ENCODE measurements at regions not wholly inside any gene's neighbourhood (a gene's known extent, or its start where the extent isn't known, plus 50 kb on each side); places are given as distances from the start of the nearest gene placed in this dataset.

GRCh38 chr5:166330036-166330435 is 1961.4 kb upstream of the WWC1 start:
- Histone ChIP-seq H3K27me3 (ENCODE audit: low read depth, low read length) (no peaks in the 10 kb centered on the region), H3K4me3 (ENCODE audit: low read depth in 1 of 2, low read length in 2 of 2) (no peak overlapping the region), H3K9me3 (ENCODE audit: control insufficient read depth in 1 of 2, low read length in 2 of 2) (no peaks in the 10 kb centered on the region), H3K4me1 (ENCODE audit: control insufficient read depth in 1 of 2, insufficient read depth in 2 of 2, low read length in 2 of 2) (no peaks in the 10 kb centered on the region), H3K36me3 (ENCODE audit: control insufficient read depth in 1 of 2, insufficient read depth in 2 of 2, low read length in 2 of 2) (no peaks in the 10 kb centered on the region), H3K27ac (ENCODE audit: low read length) (no peak overlapping the region)

- Histone ChIP-seq H3K27ac (ENCODE audit: low read length) (no peak overlapping the region), H3K9me3 (ENCODE audit: control insufficient read depth in 1 of 2, low read length in 2 of 2) (no peaks in the 10 kb centered on the region), H3K4me3 (ENCODE audit: low read depth in 1 of 2, low read length in 2 of 2) (no peak overlapping the region), H3K27me3 (ENCODE audit: low read depth, low read length) (no peaks in the 10 kb centered on the region), H3K4me1 (ENCODE audit: control insufficient read depth in 1 of 2, insufficient read depth in 2 of 2, low read length in 2 of 2) (no peaks in the 10 kb centered on the region), H3K36me3 (ENCODE audit: control insufficient read depth in 1 of 2, insufficient read depth in 2 of 2, low read length in 2 of 2) (no peaks in the 10 kb centered on the region)
These were observed 1959.9 kb upstream of the WWC1 start for GRCh38 chr5:166331521-166331920.

GRCh38 chr5:166338801-166339200 is 1952.6 kb upstream of the WWC1 start:
- H3K27ac ChIP-seq (ENCODE audit: low read length) = no peak overlapping the region
- H3K9me3 ChIP-seq (ENCODE audit: control insufficient read depth in 1 of 2, low read length in 2 of 2) = no peaks in the 10 kb centered on the region
- H3K27me3 ChIP-seq (ENCODE audit: low read depth, low read length) = no peaks in the 10 kb centered on the region
- no peak overlapping the region for H3K4me3 ChIP-seq (ENCODE audit: low read depth in 1 of 2, low read length in 2 of 2)
- no peaks in the 10 kb centered on the region for H3K4me1 ChIP-seq (ENCODE audit: control insufficient read depth in 1 of 2, insufficient read depth in 2 of 2, low read length in 2 of 2)
- no peaks in the 10 kb centered on the region for H3K36me3 ChIP-seq (ENCODE audit: control insufficient read depth in 1 of 2, insufficient read depth in 2 of 2, low read length in 2 of 2)

- H3K4me1 ChIP-seq (ENCODE audit: control insufficient read depth in 1 of 2, insufficient read depth in 2 of 2, low read length in 2 of 2) = no peaks in the 10 kb centered on the region
- H3K36me3 ChIP-seq (ENCODE audit: control insufficient read depth in 1 of 2, insufficient read depth in 2 of 2, low read length in 2 of 2) = no peaks in the 10 kb centered on the region
- H3K4me3 ChIP-seq (ENCODE audit: low read depth in 1 of 2, low read length in 2 of 2) = no peak overlapping the region
- no peaks in the 10 kb centered on the region for H3K9me3 ChIP-seq (ENCODE audit: control insufficient read depth in 1 of 2, low read length in 2 of 2)
- no peaks in the 10 kb centered on the region for H3K27me3 ChIP-seq (ENCODE audit: low read depth, low read length)
- H3K27ac ChIP-seq (ENCODE audit: low read length) = no peak overlapping the region
These were observed 1951.4 kb upstream of the WWC1 start for GRCh38 chr5:166340039-166340438.

- Histone ChIP-seq H3K4me1 (ENCODE audit: control insufficient read depth in 1 of 2, insufficient read depth in 2 of 2, low read length in 2 of 2) (no peaks in the 10 kb centered on the region), H3K27ac (ENCODE audit: low read length) (no peak overlapping the region), H3K9me3 (ENCODE audit: control insufficient read depth in 1 of 2, low read length in 2 of 2) (no peaks in the 10 kb centered on the region), H3K27me3 (ENCODE audit: low read depth, low read length) (no peaks in the 10 kb centered on the region), H3K4me3 (ENCODE audit: low read depth in 1 of 2, low read length in 2 of 2) (no peak overlapping the region), H3K36me3 (ENCODE audit: control insufficient read depth in 1 of 2, insufficient read depth in 2 of 2, low read length in 2 of 2) (no peaks in the 10 kb centered on the region)
These were observed 1949.6 kb upstream of the WWC1 start for GRCh38 chr5:166341740-166342337.

- H3K27me3 ChIP-seq (ENCODE audit: low read depth, low read length) = no peaks in the 10 kb centered on the region
These were observed 1949.0 kb upstream of the WWC1 start for GRCh38 chr5:166342402-166342801.

GRCh38 chr5:166346726-166347374 is 1944.6 kb upstream of the WWC1 start:
- H3K27ac ChIP-seq (ENCODE audit: low read length) = no peak overlapping the region
- H3K27me3 ChIP-seq (ENCODE audit: low read depth, low read length) = no peaks in the 10 kb centered on the region
- no peak overlapping the region for H3K4me3 ChIP-seq (ENCODE audit: low read depth in 1 of 2, low read length in 2 of 2)
- H3K36me3 ChIP-seq (ENCODE audit: control insufficient read depth in 1 of 2, insufficient read depth in 2 of 2, low read length in 2 of 2) = no peaks in the 10 kb centered on the region
- H3K9me3 ChIP-seq (ENCODE audit: control insufficient read depth in 1 of 2, low read length in 2 of 2) = no peaks in the 10 kb centered on the region
- no peaks in the 10 kb centered on the region for H3K4me1 ChIP-seq (ENCODE audit: control insufficient read depth in 1 of 2, insufficient read depth in 2 of 2, low read length in 2 of 2)

More at GRCh38 chr5:166342402-166342801, 1949.0 kb upstream of the WWC1 start:
- no peak overlapping the region for H3K27ac ChIP-seq (ENCODE audit: low read length)
- no peaks in the 10 kb centered on the region for H3K36me3 ChIP-seq (ENCODE audit: control insufficient read depth in 1 of 2, insufficient read depth in 2 of 2, low read length in 2 of 2)
- no peak overlapping the region for H3K4me3 ChIP-seq (ENCODE audit: low read depth in 1 of 2, low read length in 2 of 2)
- H3K4me1 ChIP-seq (ENCODE audit: control insufficient read depth in 1 of 2, insufficient read depth in 2 of 2, low read length in 2 of 2) = no peaks in the 10 kb centered on the region
- no peaks in the 10 kb centered on the region for H3K9me3 ChIP-seq (ENCODE audit: control insufficient read depth in 1 of 2, low read length in 2 of 2)

GRCh38 chr5:166349046-166349445 is 1942.4 kb upstream of the WWC1 start:
- Histone ChIP-seq H3K9me3 (ENCODE audit: control insufficient read depth in 1 of 2, low read length in 2 of 2) (no peaks in the 10 kb centered on the region), H3K4me1 (ENCODE audit: control insufficient read depth in 1 of 2, insufficient read depth in 2 of 2, low read length in 2 of 2) (no peaks in the 10 kb centered on the region)

GRCh38 chr5:166353580-166353979 is 1937.9 kb upstream of the WWC1 start:
- Histone ChIP-seq H3K4me1 (ENCODE audit: control insufficient read depth in 1 of 2, insufficient read depth in 2 of 2, low read length in 2 of 2) (no peaks in the 10 kb centered on the region), H3K27me3 (ENCODE audit: low read depth, low read length) (no peaks in the 10 kb centered on the region), H3K4me3 (ENCODE audit: low read depth in 1 of 2, low read length in 2 of 2) (no peak overlapping the region), H3K27ac (ENCODE audit: low read length) (no peak overlapping the region), H3K9me3 (ENCODE audit: control insufficient read depth in 1 of 2, low read length in 2 of 2) (no peaks in the 10 kb centered on the region), H3K36me3 (ENCODE audit: control insufficient read depth in 1 of 2, insufficient read depth in 2 of 2, low read length in 2 of 2) (no peaks in the 10 kb centered on the region)

More at GRCh38 chr5:166349046-166349445, 1942.4 kb upstream of the WWC1 start:
- Histone ChIP-seq H3K27ac (ENCODE audit: low read length) (no peak overlapping the region), H3K27me3 (ENCODE audit: low read depth, low read length) (no peaks in the 10 kb centered on the region), H3K36me3 (ENCODE audit: control insufficient read depth in 1 of 2, insufficient read depth in 2 of 2, low read length in 2 of 2) (no peaks in the 10 kb centered on the region), H3K4me3 (ENCODE audit: low read depth in 1 of 2, low read length in 2 of 2) (no peak overlapping the region)

- Histone ChIP-seq H3K9me3 (ENCODE audit: control insufficient read depth in 1 of 2, low read length in 2 of 2) (no peaks in the 10 kb centered on the region), H3K4me1 (ENCODE audit: control insufficient read depth in 1 of 2, insufficient read depth in 2 of 2, low read length in 2 of 2) (no peaks in the 10 kb centered on the region), H3K27me3 (ENCODE audit: low read depth, low read length) (no peaks in the 10 kb centered on the region), H3K36me3 (ENCODE audit: control insufficient read depth in 1 of 2, insufficient read depth in 2 of 2, low read length in 2 of 2) (no peaks in the 10 kb centered on the region), H3K4me3 (ENCODE audit: low read depth in 1 of 2, low read length in 2 of 2) (no peak overlapping the region), H3K27ac (ENCODE audit: low read length) (no peak overlapping the region)
These were observed 1937.1 kb upstream of the WWC1 start for GRCh38 chr5:166354332-166354731.

GRCh38 chr5:166356096-166356495 is 1935.3 kb upstream of the WWC1 start:
- Histone ChIP-seq H3K4me1 (ENCODE audit: control insufficient read depth in 1 of 2, insufficient read depth in 2 of 2, low read length in 2 of 2) (no peaks in the 10 kb centered on the region), H3K9me3 (ENCODE audit: control insufficient read depth in 1 of 2, low read length in 2 of 2) (no peaks in the 10 kb centered on the region), H3K27ac (ENCODE audit: low read length) (no peak overlapping the region), H3K36me3 (ENCODE audit: control insufficient read depth in 1 of 2, insufficient read depth in 2 of 2, low read length in 2 of 2) (no peaks in the 10 kb centered on the region), H3K27me3 (ENCODE audit: low read depth, low read length) (no peaks in the 10 kb centered on the region), H3K4me3 (ENCODE audit: low read depth in 1 of 2, low read length in 2 of 2) (no peak overlapping the region)

Measured in muscle layer of duodenum (tissue), 2 donors.